IMR-90 (cell line): ENCODE measurements at regions not wholly inside any gene's neighbourhood (a gene's known extent, or its start where the extent isn't known, plus 50 kb on each side); places are given as distances from the start of the nearest gene placed in this dataset.

ENCODE experiments used
- ATAC-seq: fragments of 200-7000 bp; cut with Tn5 transposase; 2 replicates; pipeline ENCODE4 v1.9.1; 2020; ENCODE audit warnings: low read depth, mild to moderate bottlenecking, moderate library complexity
- BruUV-seq: library from RNA; stranded (reverse); fragments of 400-500 nt; replicated peaks from 2 replicates; lab custom pipeline; 2021; lab: Mats Ljungman, UMichigan
- CTCF ChIA-PET: fragments of 300-600 bp; formaldehyde crosslinking; extraction: SDS; loops from one replicate; lab custom pipeline; 2021; ENCODE audit warnings: antibody characterized with exemption; lab: Yijun Ruan, JAX
- POLR2A ChIA-PET: fragments of 300-600 bp; sonication (Branson Sonifier 250); formaldehyde crosslinking; loops from one replicate; lab custom pipeline; 2022; ENCODE audit warnings: antibody characterized with exemption; ENCODE audit not compliant: unreplicated experiment; lab: Charles Lee
- DNase-seq: peaks from one replicate; pipeline ENCODE4 v3.0.0; 2013
- H2AFZ ChIP-seq: replicated peaks from 2 replicates; pipeline ENCODE3; 2013; ENCODE audit warnings: low read length, mild to moderate bottlenecking; ENCODE audit not compliant: poor library complexity
- H2AK5ac ChIP-seq: 2 replicates; pipeline ENCODE4 v1.6.1; 2013; ENCODE audit warnings: low read depth, low read length, inconsistent platforms
- H2AK9ac ChIP-seq: replicated peaks from 2 replicates; pipeline ENCODE3; 2013; ENCODE audit warnings: mild to moderate bottlenecking, low read depth, low read length, moderate library complexity; ENCODE audit not compliant: poor library complexity
- H2BK120ac ChIP-seq: 2 replicates; pipeline ENCODE4 v1.6.1; 2013; ENCODE audit warnings: low read depth, low read length, inconsistent platforms
- H2BK15ac ChIP-seq: 3 replicates; pipeline ENCODE4 v1.6.1; 2013; ENCODE audit warnings: low read depth, low read length, inconsistent platforms
- H2BK20ac ChIP-seq: 2 replicates; pipeline ENCODE4 v1.6.1; 2013; ENCODE audit warnings: low read depth, mild to moderate bottlenecking, inconsistent platforms, low read length, moderate library complexity
- H2BK5ac ChIP-seq: 2 replicates; pipeline ENCODE4 v1.6.1; 2013; ENCODE audit warnings: mild to moderate bottlenecking, low read depth, low read length, inconsistent platforms; ENCODE audit not compliant: poor library complexity, severe bottlenecking
- H3K14ac ChIP-seq: replicated peaks from 2 replicates; pipeline ENCODE4 v1.6.1; 2013; ENCODE audit warnings: low read depth, low read length, inconsistent platforms
- H3K18ac ChIP-seq: 2 replicates; pipeline ENCODE4 v1.6.1; 2013; ENCODE audit warnings: low read depth, low read length, control low read depth
- H3K23ac ChIP-seq: 2 replicates; pipeline ENCODE4 v1.6.1; 2013; ENCODE audit warnings: low read depth, low read length, inconsistent platforms
- H3K27ac ChIP-seq: 2 replicates; pipeline ENCODE4 v1.5.1; 2013; ENCODE audit warnings: mild to moderate bottlenecking, control low read depth, low read length; ENCODE audit not compliant: insufficient read depth
- H3K27me3 ChIP-seq: 2 replicates; pipeline ENCODE4 v1.6.1; 2013; ENCODE audit warnings: low read length; ENCODE audit not compliant: control insufficient read depth, insufficient read depth
- H3K36me3 ChIP-seq: 2 replicates; pipeline ENCODE4 v1.6.1; 2013; ENCODE audit warnings: low read length, mixed read lengths; ENCODE audit not compliant: control insufficient read depth, insufficient read depth
- H3K4ac ChIP-seq: 2 replicates; pipeline ENCODE4 v1.6.1; 2013; ENCODE audit warnings: low read depth, low read length, inconsistent platforms
- H3K4me1 ChIP-seq: 2 replicates; pipeline ENCODE4 v1.6.1; 2013; ENCODE audit warnings: low read length, mixed read lengths; ENCODE audit not compliant: control insufficient read depth, insufficient read depth
- H3K4me2 ChIP-seq: 2 replicates; pipeline ENCODE4 v1.6.1; 2013; ENCODE audit warnings: low read depth, mild to moderate bottlenecking, control low read depth, low read length, moderate library complexity
- H3K4me3 ChIP-seq: 2 replicates; pipeline ENCODE4 v1.5.1; 2013; ENCODE audit warnings: low read depth, mild to moderate bottlenecking, control low read depth, low read length, moderate library complexity; ENCODE audit not compliant: insufficient read depth
- H3K56ac ChIP-seq: 2 replicates; pipeline ENCODE4 v1.6.1; 2013; ENCODE audit warnings: low read length, inconsistent platforms; ENCODE audit not compliant: insufficient read depth; ENCODE audit errors: extremely low read depth
- H3K79me1 ChIP-seq, 2 experiments: 2 replicates each; pipeline ENCODE4 v1.6.1; 2013; ENCODE audit warnings: low read length in 2 of 2, inconsistent platforms in 1 of 2, low read depth in 1 of 2
- H3K9ac ChIP-seq: 2 replicates; pipeline ENCODE4 v1.6.1; 2013; ENCODE audit warnings: low read depth, low read length, control low read depth
- H3K9me1 ChIP-seq: 2 replicates; pipeline ENCODE4 v1.6.1; 2013; ENCODE audit warnings: low read length, inconsistent platforms; ENCODE audit not compliant: insufficient read depth
- H3K9me3 ChIP-seq: 2 replicates; pipeline ENCODE4 v1.6.1; 2013; ENCODE audit warnings: low read length; ENCODE audit not compliant: control insufficient read depth, insufficient read depth
- H4K20me1 ChIP-seq: 2 replicates; pipeline ENCODE4 v1.6.1; 2013; ENCODE audit warnings: low read length, inconsistent platforms; ENCODE audit not compliant: insufficient read depth
- H4K5ac ChIP-seq: 2 replicates; pipeline ENCODE4 v1.6.1; 2013; ENCODE audit warnings: mild to moderate bottlenecking, low read depth, low read length, control low read depth
- H4K8ac ChIP-seq, 2 experiments: 2 replicates each; pipeline ENCODE4 v1.6.1; 2013; ENCODE audit warnings: low read depth in 2 of 2, low read length in 2 of 2, control low read depth in 1 of 2, inconsistent platforms in 1 of 2
- H4K91ac ChIP-seq: 2 replicates; pipeline ENCODE4 v1.6.1; 2013; ENCODE audit warnings: low read depth, low read length, inconsistent platforms; ENCODE audit not compliant: insufficient read depth
- BHLHE40 ChIP-seq: fragments of 150-350 bp; IDR thresholded peaks from 2 replicates; pipeline ENCODE4 v1.6.1; 2016; ENCODE audit warnings: mild to moderate bottlenecking, low read depth, low read length
- CEBPB ChIP-seq: IDR thresholded peaks from 2 replicates; pipeline ENCODE4 v1.6.1; 2012; ENCODE audit warnings: low read depth, low read length, improper control_type of control experiment
- CHD1 ChIP-seq: IDR thresholded peaks from 2 replicates; pipeline ENCODE4 v1.6.1; 2012; ENCODE audit warnings: low read depth, low read length, improper control_type of control experiment
- CTCF ChIP-seq: conservative IDR thresholded peaks from 2 replicates; pipeline ENCODE4 v1.5.1; 2012; ENCODE audit warnings: mild to moderate bottlenecking, low read depth, low read length, improper control_type of control experiment
- ELK1 ChIP-seq: fragments of 150-350 bp; IDR thresholded peaks from 2 replicates; pipeline ENCODE4 v1.6.1; 2016; ENCODE audit warnings: low read depth, mild to moderate bottlenecking, low read length, moderate library complexity, borderline replicate concordance
- FOS ChIP-seq: fragments of 150-350 bp; IDR thresholded peaks from 2 replicates; pipeline ENCODE4 v1.6.1; 2016; ENCODE audit warnings: low read depth, low read length
- MAFK ChIP-seq: IDR thresholded peaks from 2 replicates; pipeline ENCODE4 v1.6.1; 2012; ENCODE audit warnings: low read depth, low read length, improper control_type of control experiment
- MAZ ChIP-seq: IDR thresholded peaks from 2 replicates; pipeline ENCODE4 v1.6.1; 2012; ENCODE audit warnings: low read depth, mild to moderate bottlenecking, low read length, improper control_type of control experiment, moderate library complexity, borderline replicate concordance
- MXI1 ChIP-seq: IDR thresholded peaks from 2 replicates; pipeline ENCODE4 v1.6.1; 2012; ENCODE audit warnings: low read depth, mild to moderate bottlenecking, low read length, moderate library complexity, borderline replicate concordance
- POLR2A ChIP-seq: IDR thresholded peaks from 2 replicates; pipeline ENCODE4 v1.6.1; 2012; ENCODE audit warnings: mild to moderate bottlenecking, low read depth, low read length
- RAD21 ChIP-seq: IDR thresholded peaks from 2 replicates; pipeline ENCODE4 v1.6.1; 2012; ENCODE audit warnings: low read length, improper control_type of control experiment
- RCOR1 ChIP-seq: IDR thresholded peaks from 2 replicates; pipeline ENCODE4 v1.6.1; 2012; ENCODE audit warnings: mild to moderate bottlenecking, low read length, improper control_type of control experiment; ENCODE audit not compliant: insufficient replicate concordance
- RFX5 ChIP-seq: IDR thresholded peaks from 2 replicates; pipeline ENCODE4 v1.8.0; 2012; ENCODE audit warnings: low read depth, mild to moderate bottlenecking, low read length, moderate library complexity
- SMC3 ChIP-seq: fragments of 150-350 bp; IDR thresholded peaks from 2 replicates; pipeline ENCODE4 v1.6.1; 2016; ENCODE audit warnings: low read depth, mild to moderate bottlenecking, antibody characterized with exemption, low read length, moderate library complexity
- USF2 ChIP-seq: fragments of 150-350 bp; IDR thresholded peaks from 2 replicates; pipeline ENCODE4 v1.6.1; 2017; ENCODE audit warnings: mild to moderate bottlenecking, antibody characterized with exemption, low read length, low read depth
- WGBS, 2 experiments: methylation state at CpG; one replicate each; pipeline versions ENCODE4 v1.1.5 to v1.1.7; 2013; ENCODE audit warnings: missing lambda C conversion rate in 2 of 2; ENCODE audit not compliant: insufficient read length in 1 of 2; ENCODE audit errors: extremely low coverage in 2 of 2; 5-methylcytosine and 5-hydroxymethylcytosine counted together
- dilution Hi-C: fragments of 300-500 bp; cut with HindIII; formaldehyde crosslinking; loops from one replicate; pipeline ENCODE4 v1.14.3; 2018; ENCODE audit warnings: low sequenced_read_pairs; ENCODE audit not compliant: unreplicated experiment
- in situ Hi-C: fragments of 300-500 bp; cut with MboI; formaldehyde crosslinking; loops from 3 replicates; pipeline ENCODE4 v1.14.3; 2019; ENCODE audit warnings: low sequenced_read_pairs, inconsistent platforms, mixed read lengths
- intact Hi-C: fragments of 100-400 bp; cut with micrococcal nuclease; formaldehyde crosslinking; loops from 2 replicates; pipeline ENCODE4 v1.10.0; 2022

DNA sequence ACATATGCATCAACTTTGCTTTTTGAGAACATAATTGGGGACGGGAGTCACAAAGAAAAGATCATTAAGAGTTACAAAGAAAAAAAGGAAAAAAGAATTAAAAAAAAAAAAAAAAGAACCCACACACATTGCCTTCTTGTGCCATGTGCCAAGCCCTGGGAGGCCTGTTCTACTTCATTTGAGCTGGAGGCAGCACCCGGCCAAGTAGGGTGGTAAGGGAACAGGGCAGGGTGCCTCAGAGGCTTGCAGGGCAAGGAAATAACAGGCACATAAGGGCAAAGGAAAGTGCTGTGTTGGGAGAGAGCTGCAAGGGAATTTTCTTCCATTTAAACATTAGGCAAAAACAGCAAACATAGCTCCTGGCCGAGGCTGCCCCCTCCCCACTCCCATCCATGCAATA is 418.0 kb downstream of the TMEM182 start:
- H4K91ac ChIP-seq = no peak overlapping the region
- H3K9ac ChIP-seq = no peak overlapping the region
- in situ Hi-C loops (no loop called here), dilution Hi-C loops (no loop called here), intact Hi-C loops (no loop called here)
- no peak overlapping the region for H2BK15ac ChIP-seq
- ChIA-PET POLR2A (no interaction called here), CTCF (no interaction called here)
- H2BK120ac ChIP-seq = no peak overlapping the region
- H2AK5ac ChIP-seq = no peak overlapping the region
- H3K9me1 ChIP-seq = no peaks in the 10 kb centered on the region
- no peaks in the 10 kb centered on the region for H4K20me1 ChIP-seq
- no peaks in the 10 kb centered on the region for H3K4me1 ChIP-seq
- no peak overlapping the region for H4K8ac ChIP-seq
- no peak overlapping the region for H4K5ac ChIP-seq
- H3K79me1 ChIP-seq = no peaks in the 10 kb centered on the region
- H3K27me3 ChIP-seq = no peaks in the 10 kb centered on the region
- no TSS peak for BruUV-seq
- no peak overlapping the region for H3K23ac ChIP-seq
- no peak for ATAC-seq
- H2BK20ac ChIP-seq = no peak overlapping the region
- no peak for DNase-seq
- no peak overlapping the region for H2BK5ac ChIP-seq
- H3K4me3 ChIP-seq = no peak overlapping the region
- no peaks in the 10 kb centered on the region for H3K36me3 ChIP-seq
- no peak overlapping the region for H3K56ac ChIP-seq
- H2AFZ ChIP-seq = no peak overlapping the region
- peaks cover 8% of the 10 kb centered on the region for H3K9me3 ChIP-seq
- H3K18ac ChIP-seq = no peak overlapping the region
- no peak overlapping the region for H3K4ac ChIP-seq
- no peak overlapping the region for H2AK9ac ChIP-seq
- no peak overlapping the region for H3K4me2 ChIP-seq
- 20% methylated on average over 1 of the region's 3 CpGs; no CpG with 5 or more reads in 1 of the 2 experiments for WGBS, 2 experiments
- TF ChIP-seq SMC3 (no peak), BHLHE40 (no peak), MXI1 (no peak), RFX5 (no peak), CTCF (no peak), MAZ (no peak), POLR2A (no peak), FOS (no peak), ELK1 (no peak), CHD1 (no peak), RAD21 (no peak), USF2 (no peak), RCOR1 (no peak), CEBPB (no peak), MAFK (no peak)
- no peak overlapping the region for H3K14ac ChIP-seq
- H3K27ac ChIP-seq = no peak overlapping the region
